Astrocyte of the cerebellum (primary cell): ENCODE measurements at regions not wholly inside any gene's neighbourhood (a gene's known extent, or its start where the extent isn't known, plus 50 kb on each side); places are given as distances from the start of the nearest gene placed in this dataset.
A peak's percentile ranks its signal among the peaks of the same experiment; 100 is the strongest.

Experiments used
- DNase-seq: peaks from one replicate; pipeline ENCODE4 v3.0.0-alpha.2; 2011; ENCODE audit warnings: low read depth
- H3K4me3 ChIP-seq: 2 replicates; pipeline ENCODE4 v1.5.1; 2011; ENCODE audit warnings: mild to moderate bottlenecking, low read depth, low read length, moderate library complexity
- in situ Hi-C: cut with HindIII; loops from 2 replicates; pipeline ENCODE4 v1.10.0; 2017; ENCODE audit warnings: low sequenced_read_pairs
- TF ChIP-seq, protein P1 (sequence below): IDR thresholded peaks from 2 replicates; pipeline ENCODE4 v1.5.1; 2012; ENCODE audit warnings: low read length, low read depth, moderate library complexity, mild to moderate bottlenecking; ENCODE audit errors: missing control alignments

DNA sequence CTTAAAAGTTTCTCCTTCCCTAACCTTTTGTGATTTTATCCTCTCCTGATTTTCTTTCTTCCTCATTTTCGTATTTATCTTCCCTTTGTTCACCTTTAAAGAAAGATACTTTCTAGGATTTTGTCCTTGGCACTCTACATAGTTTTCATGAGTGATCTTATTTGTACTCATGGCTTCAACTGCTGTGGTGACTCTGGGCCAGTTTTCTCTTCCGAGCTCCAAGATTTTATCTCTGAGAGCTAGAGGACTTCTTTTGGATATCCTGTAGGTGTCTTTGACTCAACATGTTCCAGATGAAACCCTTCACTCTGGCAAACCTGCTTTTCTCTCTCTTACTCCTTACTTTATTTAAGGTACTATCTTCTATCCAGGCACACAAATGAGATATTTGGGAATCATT is 53.7 kb upstream of the MACF1 start:
- no peak for DNase-seq
- in situ Hi-C loops: no loop called here
- TF ChIP-seq, protein P1, sequence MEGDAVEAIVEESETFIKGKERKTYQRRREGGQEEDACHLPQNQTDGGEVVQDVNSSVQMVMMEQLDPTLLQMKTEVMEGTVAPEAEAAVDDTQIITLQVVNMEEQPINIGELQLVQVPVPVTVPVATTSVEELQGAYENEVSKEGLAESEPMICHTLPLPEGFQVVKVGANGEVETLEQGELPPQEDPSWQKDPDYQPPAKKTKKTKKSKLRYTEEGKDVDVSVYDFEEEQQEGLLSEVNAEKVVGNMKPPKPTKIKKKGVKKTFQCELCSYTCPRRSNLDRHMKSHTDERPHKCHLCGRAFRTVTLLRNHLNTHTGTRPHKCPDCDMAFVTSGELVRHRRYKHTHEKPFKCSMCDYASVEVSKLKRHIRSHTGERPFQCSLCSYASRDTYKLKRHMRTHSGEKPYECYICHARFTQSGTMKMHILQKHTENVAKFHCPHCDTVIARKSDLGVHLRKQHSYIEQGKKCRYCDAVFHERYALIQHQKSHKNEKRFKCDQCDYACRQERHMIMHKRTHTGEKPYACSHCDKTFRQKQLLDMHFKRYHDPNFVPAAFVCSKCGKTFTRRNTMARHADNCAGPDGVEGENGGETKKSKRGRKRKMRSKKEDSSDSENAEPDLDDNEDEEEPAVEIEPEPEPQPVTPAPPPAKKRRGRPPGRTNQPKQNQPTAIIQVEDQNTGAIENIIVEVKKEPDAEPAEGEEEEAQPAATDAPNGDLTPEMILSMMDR: no peak
- H3K4me3 ChIP-seq: no peak overlapping the region

DNA sequence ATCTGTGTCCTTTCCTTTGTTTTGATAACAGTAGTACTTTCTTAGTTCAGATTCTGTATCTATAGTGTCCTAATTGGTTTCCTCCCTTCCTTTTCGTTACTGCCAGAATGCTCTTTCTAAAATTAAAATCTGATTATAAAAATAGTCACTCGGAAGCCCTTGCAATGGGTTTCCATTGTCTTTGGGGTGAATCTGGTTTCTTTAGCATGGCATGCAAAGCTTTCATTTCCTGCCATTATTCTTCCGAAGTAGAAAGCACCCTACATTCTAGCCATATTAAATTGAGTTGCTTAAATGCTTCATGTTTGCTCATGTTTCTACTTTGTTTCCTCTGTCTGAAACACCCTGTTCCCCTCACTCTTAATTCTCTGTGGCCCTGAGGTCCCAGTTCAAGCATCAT is 53.2 kb upstream of the MACF1 start:
- TF ChIP-seq, protein P1: no peak
- H3K4me3 ChIP-seq: no peak overlapping the region
- no peak for DNase-seq
- in situ Hi-C loops: no loop called here

DNA sequence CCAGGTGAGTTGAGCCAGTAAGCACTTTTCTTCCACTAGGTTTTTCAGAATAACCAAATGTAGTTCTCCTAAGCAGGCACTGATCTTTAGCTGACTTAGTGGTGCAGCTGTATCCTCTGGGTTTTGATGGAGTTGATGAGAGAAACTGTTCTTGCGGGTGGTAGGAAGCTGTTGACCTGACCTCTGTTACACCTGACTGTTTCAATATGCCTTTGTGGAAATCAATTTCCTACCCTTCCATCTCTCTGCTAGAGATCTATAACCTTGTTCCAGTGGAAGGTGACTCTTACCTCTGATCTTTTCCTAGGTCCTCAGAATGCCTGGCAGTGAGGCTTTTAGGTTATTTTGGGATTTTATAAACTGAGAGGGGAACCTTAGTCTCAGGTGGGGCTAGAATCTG is 51.6 kb upstream of the MACF1 start:
- TF ChIP-seq, protein P1: no peak
- H3K4me3 ChIP-seq: no peak overlapping the region
- in situ Hi-C loops: no loop called here
- no peak for DNase-seq

DNA sequence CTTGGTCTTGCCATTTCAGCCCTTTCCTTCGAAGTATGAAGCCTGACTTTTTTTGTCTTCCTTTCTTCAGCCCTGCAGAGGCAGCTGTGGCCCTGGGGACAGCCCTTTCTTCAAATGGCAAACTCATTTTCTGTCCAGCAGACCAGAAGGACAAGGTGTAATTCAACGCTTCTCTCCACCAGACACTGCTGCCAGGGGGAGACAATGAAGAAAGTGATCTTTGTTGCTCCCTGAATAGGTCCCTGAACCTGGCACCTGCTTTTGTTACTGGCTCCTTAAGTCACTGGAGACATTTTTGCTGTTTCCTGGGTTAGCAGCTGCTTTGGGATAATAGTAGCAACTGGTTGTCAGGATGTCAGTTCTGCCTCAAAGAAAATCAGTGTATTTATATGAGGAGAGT is 50.8 kb upstream of the MACF1 start:
- TF ChIP-seq, protein P1: no peak
- in situ Hi-C loops: no loop called here
- DNase-seq: no peak
- no peak overlapping the region for H3K4me3 ChIP-seq

DNA sequence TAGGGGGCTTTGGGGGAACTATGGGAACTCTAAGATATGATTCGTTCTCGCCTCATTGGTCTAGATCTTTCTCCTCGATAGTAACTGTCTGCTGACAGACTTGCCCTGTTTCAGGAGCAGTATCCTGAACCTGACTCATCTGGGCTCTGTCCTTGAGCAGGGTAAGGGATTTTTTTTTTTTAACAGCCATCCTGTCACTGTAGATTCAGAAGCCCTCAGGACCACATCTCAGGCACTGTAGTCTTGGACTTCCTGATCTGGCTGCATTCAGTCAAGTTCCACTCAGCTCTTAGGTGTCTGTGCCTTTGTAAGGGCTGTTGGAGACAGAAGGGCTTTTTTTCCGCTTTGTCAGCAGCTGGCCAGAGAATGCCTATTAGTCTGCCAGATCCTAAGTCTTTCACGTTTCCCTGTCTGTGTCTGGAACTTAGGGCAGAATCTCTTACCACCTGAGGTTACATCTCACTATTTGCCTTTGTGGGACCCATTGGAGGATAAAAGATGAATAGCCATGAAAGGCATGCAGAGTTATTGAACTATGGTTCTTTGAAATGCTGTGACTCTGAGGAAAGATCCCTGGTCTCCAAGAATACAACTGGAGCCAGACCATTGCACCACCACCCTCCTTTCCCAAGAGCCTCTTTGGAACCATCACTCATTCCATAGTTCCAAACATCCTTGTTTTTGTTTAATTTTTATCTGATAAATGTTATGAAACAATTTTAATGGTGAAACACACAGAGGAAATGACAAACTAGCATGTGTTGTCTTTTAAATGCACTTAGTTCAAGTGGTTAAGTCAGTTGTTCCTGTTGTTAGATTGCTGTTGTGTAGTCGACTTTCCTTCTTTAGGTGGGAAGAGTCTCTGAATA is 49.7 kb upstream of the MACF1 start:
- TF ChIP-seq, protein P1: no peak
- peak; percentile 82 for DNase-seq
- in situ Hi-C loops: loop anchor here (5.0 kb wide), 1 partner anchor 57 kb away; no protein-coding TSS in a partner anchor
- no peak overlapping the region for H3K4me3 ChIP-seq
